GM21619 (cell line): ENCODE measurements at regions not wholly inside any gene's neighbourhood (a gene's known extent, or its start where the extent isn't known, plus 50 kb on each side); places are given as distances from the start of the nearest gene placed in this dataset.
"Not testable (repeated sequence)": the region's sequence is repeated elsewhere in the genome, so short reads cannot be mapped to it uniquely, and the experiment has no call there.

Source experiments
- ATAC-seq: cut with Tn5 transposase; IDR thresholded peaks from one replicate; pipeline ENCODE4 v1.9.1; 2021; ENCODE audit not compliant: unreplicated experiment

- no peak for ATAC-seq
These were observed 283.6 kb downstream of the QKI start for GRCh38 chr6:163698086-163698485.

GRCh38 chr6:163696311-163696710 is 281.8 kb downstream of the QKI start:
- ATAC-seq = not testable (repeated sequence)

GRCh38 chr6:163695414-163695864 is 280.9 kb downstream of the QKI start:
- ATAC-seq = no peak

GRCh38 chr6:163694988-163695398 is 280.5 kb downstream of the QKI start:
- no peak for ATAC-seq

- no peak for ATAC-seq
These were observed 279.6 kb downstream of the QKI start for GRCh38 chr6:163694072-163694471.

GRCh38 chr6:163691049-163691448 is 276.5 kb downstream of the QKI start:
- no peak for ATAC-seq

- ATAC-seq = no peak
These were observed 274.3 kb downstream of the QKI start for GRCh38 chr6:163688739-163689362.

- ATAC-seq = no peak
These were observed 272.6 kb downstream of the QKI start for GRCh38 chr6:163687075-163687474.

GRCh38 chr6:163686301-163686700 is 271.8 kb downstream of the QKI start:
- ATAC-seq = no peak

GRCh38 chr6:163683105-163683622 is 268.6 kb downstream of the QKI start:
- no peak for ATAC-seq

- ATAC-seq = no peak
These were observed 265.2 kb downstream of the QKI start for GRCh38 chr6:163679753-163680152.

GRCh38 chr6:163679012-163679660 is 264.6 kb downstream of the QKI start:
- no peak for ATAC-seq

GRCh38 chr6:163675611-163676010 is 261.1 kb downstream of the QKI start:
- no peak for ATAC-seq

- no peak for ATAC-seq
These were observed 258.2 kb downstream of the QKI start for GRCh38 chr6:163672710-163673109.

GRCh38 chr6:163671791-163672190 is 257.3 kb downstream of the QKI start:
- ATAC-seq = no peak

- no peak for ATAC-seq
These were observed 256.8 kb downstream of the QKI start for GRCh38 chr6:163671355-163671754.

- ATAC-seq = no peak
These were observed 255.8 kb downstream of the QKI start for GRCh38 chr6:163670336-163670735.

GRCh38 chr6:163668061-163668426 is 253.5 kb downstream of the QKI start:
- no peak for ATAC-seq

- ATAC-seq = peak; percentile 97
These were observed 253.0 kb downstream of the QKI start for GRCh38 chr6:163667372-163668060.

GRCh38 chr6:163665464-163665863 is 250.9 kb downstream of the QKI start:
- ATAC-seq = no peak

- no peak for ATAC-seq
These were observed 249.1 kb downstream of the QKI start for GRCh38 chr6:163663575-163663974.

- no peak for ATAC-seq
These were observed 248.2 kb downstream of the QKI start for GRCh38 chr6:163662604-163663225.
